ENCODE measurements at regions not wholly inside any gene's neighbourhood (a gene's known extent, or its start where the extent isn't known, plus 50 kb on each side); places are given as distances from the start of the nearest gene placed in this dataset.

DNA sequence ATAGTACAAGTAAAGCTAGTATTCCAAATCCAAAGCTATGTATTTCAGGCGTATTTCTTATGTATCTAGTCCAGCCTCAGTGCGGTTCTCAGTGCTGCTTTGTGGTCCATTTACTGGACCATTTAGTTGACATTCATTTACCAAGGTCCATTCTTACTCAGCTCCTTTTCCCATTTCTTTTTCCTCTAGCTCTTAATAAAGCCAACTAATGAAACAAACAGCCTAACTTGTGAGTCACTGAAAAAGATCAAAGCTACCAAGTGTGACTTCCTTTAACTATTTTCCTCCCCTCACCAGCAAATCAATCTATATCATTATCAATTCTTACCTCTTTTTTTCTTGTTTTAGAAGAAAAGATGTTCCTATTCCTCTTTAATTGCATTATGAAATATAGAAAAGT is 64.0 kb downstream of the CYB561 start:
- in situ Hi-C loops (cut with HindIII; ENCODE audit: low sequenced_read_pairs), result no loop called here
- DNase-seq (ENCODE audit: low spot score), result no peak

Measured in G401 (cell line).